ENCODE measurements at regions not wholly inside any gene's neighbourhood (a gene's known extent, or its start where the extent isn't known, plus 50 kb on each side); places are given as distances from the start of the nearest gene placed in this dataset.
"Not testable (repeated sequence)": the region's sequence is repeated elsewhere in the genome, so short reads cannot be mapped to it uniquely, and the experiment has no call there.

DNA sequence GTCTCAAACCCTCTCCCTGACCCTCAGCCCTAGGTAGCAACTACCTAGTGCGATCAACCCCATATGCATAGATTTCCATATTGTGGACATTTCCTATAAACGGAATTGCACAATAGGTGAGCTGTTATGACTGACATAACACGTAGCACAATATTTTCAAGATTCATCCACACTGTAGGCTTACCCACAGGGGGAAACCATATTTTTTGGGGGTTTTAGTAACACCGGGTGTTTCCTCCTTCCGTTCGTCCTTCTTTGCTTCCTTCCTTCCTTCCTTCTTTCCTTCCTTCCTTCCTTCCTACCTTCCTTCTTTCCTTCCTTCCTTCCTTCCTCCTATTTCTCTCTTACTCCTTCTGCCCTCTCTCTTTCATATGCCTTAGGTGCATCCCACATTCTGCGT, 524.2 kb downstream of the CWH43 start:
- intact Hi-C loops (cut with DNase I); DNase-seq (ENCODE audit: low spot score): not testable (repeated sequence)

GRCh38 chr4:49511353-49511752, 525.3 kb downstream of the CWH43 start:
- intact Hi-C loops (cut with DNase I) = not testable (repeated sequence)

DNA sequence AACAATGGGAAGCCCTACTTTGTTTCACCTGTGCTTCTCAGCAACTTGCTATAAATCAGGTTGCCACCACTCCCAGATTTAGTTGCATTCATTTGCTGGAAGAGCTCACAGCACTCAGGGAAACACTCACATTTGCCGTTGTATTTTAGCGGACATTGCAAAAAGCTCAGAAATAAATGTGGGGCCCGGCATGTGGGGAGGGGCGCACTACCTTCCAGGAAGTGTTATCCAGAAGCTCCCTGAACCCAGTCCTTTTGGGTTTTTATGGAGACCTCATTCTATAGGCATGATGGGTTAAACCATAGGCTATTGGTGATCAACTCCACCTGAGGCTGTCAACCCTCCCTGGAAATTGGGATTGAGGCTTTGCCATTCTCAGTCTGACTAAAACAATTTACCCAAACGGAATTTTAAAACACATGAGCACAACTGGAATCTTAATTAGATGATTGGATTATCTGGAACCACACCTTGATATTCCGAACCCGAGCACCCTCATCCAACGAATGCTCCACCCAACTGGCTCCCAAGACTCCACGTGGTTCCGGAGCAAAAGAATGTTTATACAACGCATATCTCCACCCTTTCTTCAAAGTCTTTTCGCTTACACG, 525.9 kb downstream of the CWH43 start:
- peak; percentile 77 for DNase-seq (ENCODE audit: low spot score)
- intact Hi-C loops (cut with DNase I) = not testable (repeated sequence)

More at GRCh38 chr4:49511353-49511752, 525.3 kb downstream of the CWH43 start:
- peak; percentile 76 for DNase-seq (ENCODE audit: low spot score)

DNA sequence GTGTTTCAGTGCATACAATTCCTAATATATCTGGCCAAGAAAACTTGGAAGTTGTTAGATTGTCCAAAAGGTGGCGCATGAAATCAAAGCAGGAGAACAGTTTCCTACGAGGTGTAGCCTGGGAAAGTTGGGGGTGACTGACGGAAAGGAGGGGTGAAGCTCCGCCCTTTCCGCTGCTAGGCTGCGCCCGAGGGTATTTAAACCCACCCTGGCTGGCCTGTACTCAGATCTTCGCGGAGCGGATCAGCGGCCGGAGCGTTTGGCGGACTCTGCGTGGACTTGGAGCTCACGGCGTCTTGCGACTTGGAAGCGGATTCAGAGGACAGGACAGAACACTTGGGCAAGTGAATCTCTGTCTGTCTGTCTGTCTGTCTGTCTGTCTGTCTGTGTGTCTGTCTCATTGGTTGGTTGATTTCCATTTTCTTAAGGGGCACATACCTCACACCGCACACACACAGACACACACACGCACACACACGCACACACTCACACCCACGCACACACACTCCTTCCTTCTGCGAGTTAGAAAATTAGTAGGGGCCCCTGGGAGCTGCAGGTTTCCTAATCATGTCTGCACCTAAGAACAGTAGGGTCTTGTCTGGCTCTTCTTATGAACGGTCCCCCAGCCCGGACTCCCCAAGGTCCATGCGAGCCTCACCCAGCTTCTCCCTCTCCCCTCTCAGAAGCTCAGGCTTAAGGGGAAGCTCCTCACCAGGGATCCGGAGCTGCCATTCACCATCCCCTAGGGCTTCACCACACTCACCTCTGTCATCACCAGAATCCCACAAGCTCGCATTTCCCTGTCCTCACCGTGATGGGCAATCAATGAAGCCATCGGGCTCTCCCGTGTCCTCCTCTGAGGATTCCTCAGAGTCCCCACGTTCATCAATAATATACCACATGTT, 526.8 kb downstream of the CWH43 start:
- intact Hi-C loops (cut with DNase I) = not testable (repeated sequence)
- DNase-seq (ENCODE audit: low spot score) = peak; percentile 86

GRCh38 chr4:49513546-49514115, 527.6 kb downstream of the CWH43 start:
- DNase-seq (ENCODE audit: low spot score); intact Hi-C loops (cut with DNase I): not testable (repeated sequence)

- peak; percentile 85 for DNase-seq (ENCODE audit: low spot score)
- intact Hi-C loops (cut with DNase I) = not testable (repeated sequence)
These were observed 528.2 kb downstream of the CWH43 start for GRCh38 chr4:49514171-49514699.

GRCh38 chr4:49514841-49515240, 528.8 kb downstream of the CWH43 start:
- peak; percentile 83 for DNase-seq (ENCODE audit: low spot score)
- intact Hi-C loops (cut with DNase I) = not testable (repeated sequence)

DNA sequence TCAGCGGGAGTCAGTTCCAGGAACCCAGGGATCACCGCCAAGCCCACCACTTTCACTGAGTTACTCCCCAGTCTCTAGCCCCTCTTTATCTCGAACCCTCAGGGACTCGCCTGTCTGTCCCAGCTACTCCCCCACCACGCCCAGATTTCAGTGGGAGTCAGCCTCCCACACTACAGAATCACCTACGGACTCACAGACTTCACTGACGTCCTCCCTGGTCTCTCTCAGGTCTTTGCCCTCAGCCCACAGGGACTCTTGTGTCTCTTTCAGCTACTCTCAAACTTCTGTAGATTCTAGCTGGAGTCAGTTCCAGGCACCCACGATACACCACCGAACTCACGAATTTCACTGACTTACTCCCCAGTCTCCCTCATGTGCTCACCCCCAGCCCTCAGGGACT, 529.2 kb downstream of the CWH43 start:
- intact Hi-C loops (cut with DNase I); DNase-seq (ENCODE audit: low spot score): not testable (repeated sequence)

- DNase-seq (ENCODE audit: low spot score); intact Hi-C loops (cut with DNase I): not testable (repeated sequence)
These were observed 530.0 kb downstream of the CWH43 start for GRCh38 chr4:49516096-49516495.

- DNase-seq (ENCODE audit: low spot score) = no peak
- intact Hi-C loops (cut with DNase I) = no loop called here
These were observed 530.7 kb downstream of the CWH43 start for GRCh38 chr4:49516796-49517195.

GRCh38 chr4:49517485-49518205, 531.6 kb downstream of the CWH43 start:
- DNase-seq (ENCODE audit: low spot score); intact Hi-C loops (cut with DNase I): not testable (repeated sequence)

DNA sequence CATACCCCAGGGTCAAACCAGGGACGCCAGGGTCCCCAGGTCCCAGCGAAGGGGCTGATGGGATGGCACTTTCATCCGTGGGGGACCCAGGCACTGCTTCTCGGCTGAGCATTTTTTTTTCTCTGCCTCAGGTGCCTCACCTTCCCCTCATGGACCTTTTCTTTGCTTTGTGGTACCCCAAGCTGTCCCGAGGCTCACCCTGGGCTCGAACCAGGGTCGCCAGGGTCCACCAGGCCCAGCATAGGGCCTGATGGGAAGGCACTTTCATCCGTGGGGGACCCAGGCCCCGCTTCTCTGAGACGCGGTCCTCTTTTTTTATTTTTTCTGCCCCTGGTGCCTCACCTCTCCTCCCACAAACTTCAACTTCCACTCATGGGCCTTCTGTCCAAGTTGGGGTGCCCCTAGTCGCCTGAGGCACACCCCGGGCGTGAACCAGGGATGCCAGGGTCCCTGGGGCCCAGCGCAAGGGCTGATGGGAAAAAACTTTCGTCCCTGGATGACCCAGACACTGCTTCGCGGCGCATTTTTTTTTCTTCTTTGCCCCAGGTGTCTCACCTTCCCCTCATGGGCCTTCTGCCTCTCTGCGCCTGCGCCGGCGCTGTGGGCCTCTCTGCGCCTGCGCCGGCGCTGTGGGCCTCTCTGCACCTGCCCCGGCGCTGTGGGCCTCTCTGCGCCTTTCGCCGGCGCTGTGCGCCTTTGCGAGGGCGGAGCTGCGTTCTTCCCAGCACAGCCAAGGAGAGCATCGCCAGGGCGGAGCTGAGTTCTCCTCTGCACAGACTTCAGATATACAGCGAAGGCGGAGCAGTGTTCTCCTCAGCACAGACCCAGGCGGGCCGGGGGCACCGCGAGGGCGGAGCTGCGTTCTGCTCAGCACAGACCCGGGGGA, 533.3 kb downstream of the CWH43 start:
- intact Hi-C loops (cut with DNase I); DNase-seq (ENCODE audit: low spot score): not testable (repeated sequence)

- intact Hi-C loops (cut with DNase I); DNase-seq (ENCODE audit: low spot score): not testable (repeated sequence)
These were observed 538.0 kb downstream of the CWH43 start for GRCh38 chr4:49523816-49524765.

GRCh38 chr4:49558916-49559676, 573.0 kb downstream of the CWH43 start:
- intact Hi-C loops (cut with DNase I); DNase-seq (ENCODE audit: low spot score): not testable (repeated sequence)

DNA sequence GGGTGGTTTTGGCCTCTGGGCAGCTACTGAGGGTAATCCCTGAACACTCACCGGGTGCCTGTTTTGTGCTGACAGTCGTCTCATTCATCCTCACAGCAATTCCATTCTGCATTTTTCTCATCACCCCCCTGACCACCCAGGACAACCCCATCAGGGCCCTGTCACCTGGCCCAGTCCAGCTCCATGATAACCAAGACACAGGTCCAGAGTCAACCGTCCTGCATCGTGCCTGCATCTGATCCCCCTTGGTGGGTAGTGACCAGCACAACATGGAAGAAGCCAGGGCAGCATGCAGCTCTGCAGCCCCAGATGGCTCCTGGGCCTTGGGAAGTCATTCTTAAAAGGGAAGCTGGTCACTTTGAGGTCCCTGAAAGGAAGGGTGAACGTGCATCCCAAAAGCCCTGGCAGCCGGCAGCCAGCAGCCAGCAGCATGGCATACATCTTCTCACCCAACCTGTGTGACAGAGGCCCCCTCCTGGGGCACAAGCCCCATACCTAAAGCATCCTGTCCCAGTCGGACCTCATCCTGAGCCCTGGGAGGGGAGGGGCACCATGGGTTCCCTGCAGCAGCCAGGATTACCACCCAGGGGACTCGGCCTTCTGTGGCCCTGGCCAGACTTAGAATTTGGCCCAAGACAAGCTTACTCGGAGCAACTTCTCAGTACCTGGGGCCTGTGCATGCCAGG, 574.2 kb downstream of the CWH43 start:
- DNase-seq (ENCODE audit: low spot score); intact Hi-C loops (cut with DNase I): not testable (repeated sequence)

GRCh38 chr4:49560883-49561282, 574.8 kb downstream of the CWH43 start:
- DNase-seq (ENCODE audit: low spot score); intact Hi-C loops (cut with DNase I): not testable (repeated sequence)
